ENCODE measurements at regions not wholly inside any gene's neighbourhood (a gene's known extent, or its start where the extent isn't known, plus 50 kb on each side); places are given as distances from the start of the nearest gene placed in this dataset.

- no peak for TF ChIP-seq CTCF (IDR thresholded peaks at IDR 0.05; ENCODE audit: insufficient read depth, low read depth, low read length, missing control alignments)
- peak; percentile 95 for DNase-seq (ENCODE audit: low read depth)
- H3K4me3 ChIP-seq (ENCODE audit: low read length), result no peak overlapping the region
These were observed 316.9 kb downstream of the INHBA start for GRCh38 chr7:41385996-41386395.

GRCh38 chr7:41384418-41384817 is 318.5 kb downstream of the INHBA start:
- TF ChIP-seq CTCF (IDR thresholded peaks at IDR 0.05; ENCODE audit: insufficient read depth, low read depth, low read length, missing control alignments), result no peak
- no peak for DNase-seq (ENCODE audit: low read depth)
- H3K4me3 ChIP-seq (ENCODE audit: low read length), result no peak overlapping the region

- DNase-seq (ENCODE audit: low read depth), result no peak
- no peak overlapping the region for H3K4me3 ChIP-seq (ENCODE audit: low read length)
- TF ChIP-seq CTCF (IDR thresholded peaks at IDR 0.05; ENCODE audit: insufficient read depth, low read depth, low read length, missing control alignments), result no peak
These were observed 319.3 kb downstream of the INHBA start for GRCh38 chr7:41383596-41383995.

GRCh38 chr7:41378156-41378555 is 324.7 kb downstream of the INHBA start:
- TF ChIP-seq CTCF (IDR thresholded peaks at IDR 0.05; ENCODE audit: insufficient read depth, low read depth, low read length, missing control alignments), result no peak
- no peak for DNase-seq (ENCODE audit: low read depth)

GRCh38 chr7:41375582-41375981 is 327.3 kb downstream of the INHBA start:
- DNase-seq (ENCODE audit: low read depth), result no peak
- no peak for TF ChIP-seq CTCF (IDR thresholded peaks at IDR 0.05; ENCODE audit: insufficient read depth, low read depth, low read length, missing control alignments)
- no peak overlapping the region for H3K4me3 ChIP-seq (ENCODE audit: low read length)

More at GRCh38 chr7:41378156-41378555, 324.7 kb downstream of the INHBA start:
- no peak overlapping the region for H3K4me3 ChIP-seq (ENCODE audit: low read length)

GRCh38 chr7:41374150-41374848 is 328.6 kb downstream of the INHBA start:
- TF ChIP-seq CTCF (IDR thresholded peaks at IDR 0.05; ENCODE audit: insufficient read depth, low read depth, low read length, missing control alignments), result no peak
- no peak overlapping the region for H3K4me3 ChIP-seq (ENCODE audit: low read length)
- no peak for DNase-seq (ENCODE audit: low read depth)
